Stimulated activated naive CD8-positive, alpha-beta T cell treated with anti-CD3 and anti-CD28 coated beads, Interleukin-15, Interleukin-2, amounts not matched to agents 100 U/mL and 50 U/mL, for 24 hours (primary cell): ENCODE measurements at regions not wholly inside any gene's neighbourhood (a gene's known extent, or its start where the extent isn't known, plus 50 kb on each side); places are given as distances from the start of the nearest gene placed in this dataset.
"Not testable (repeated sequence)": the region's sequence is repeated elsewhere in the genome, so short reads cannot be mapped to it uniquely, and the experiment has no call there.

ENCODE experiments used
- ATAC-seq: fragments of 150-1000 bp; cut with Tn5 transposase; one replicate; pipeline ENCODE4 v1.10.0; 2021
- DNase-seq: peaks from one replicate; pipeline ENCODE4 v3.0.0; 2021

- DNase-seq = no peak
- ATAC-seq = no peak
These were observed 171.3 kb downstream of the RPRM start for GRCh38 chr2:153307223-153307622.

DNA sequence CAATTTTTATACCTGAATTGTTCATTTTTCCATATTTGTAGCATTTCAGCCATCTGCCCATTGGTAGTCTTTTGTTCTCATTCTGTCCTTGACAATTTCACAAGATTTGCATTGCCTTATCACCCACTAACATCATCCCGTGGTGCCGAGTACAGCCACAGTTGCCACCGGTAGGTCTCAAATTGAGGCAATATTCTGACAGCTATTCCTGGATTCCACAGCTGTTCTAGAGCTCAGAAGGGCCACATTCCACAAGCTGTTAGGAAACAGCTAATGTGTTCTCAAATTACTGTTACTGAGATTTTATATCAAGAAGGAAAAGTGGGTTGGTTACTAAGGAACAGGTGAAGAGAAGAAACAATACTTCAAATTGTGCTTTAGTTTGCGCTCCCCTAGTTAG, 178.8 kb downstream of the RPRM start:
- no peak for DNase-seq
- ATAC-seq = no peak

DNA sequence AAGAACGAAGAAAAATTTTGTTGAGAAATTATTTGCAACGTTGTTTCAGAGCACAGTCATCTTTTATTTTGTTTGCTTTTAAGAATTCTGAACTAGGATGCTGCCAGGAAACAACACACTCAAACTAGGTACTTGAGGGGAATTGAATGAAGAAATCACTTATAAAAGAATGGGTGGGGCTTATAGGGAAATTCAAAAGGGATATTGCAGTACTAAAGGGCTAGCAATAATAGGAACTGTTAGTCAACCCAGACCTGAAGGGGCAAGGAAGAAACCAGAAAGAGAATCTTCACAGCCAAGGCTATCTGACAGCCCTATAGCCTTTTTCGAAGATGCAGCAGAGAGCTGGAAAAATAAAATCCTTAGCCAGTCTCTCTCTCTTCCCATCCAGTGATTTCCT, 179.3 kb downstream of the RPRM start:
- DNase-seq = no peak
- no peak for ATAC-seq

- no peak for ATAC-seq
- DNase-seq = no peak
These were observed 184.3 kb downstream of the RPRM start for GRCh38 chr2:153294199-153294786.

GRCh38 chr2:153291718-153292117, 186.8 kb downstream of the RPRM start:
- no peak for DNase-seq
- no peak for ATAC-seq

GRCh38 chr2:153287109-153287801, 191.3 kb downstream of the RPRM start:
- ATAC-seq = no peak
- no peak for DNase-seq

DNA sequence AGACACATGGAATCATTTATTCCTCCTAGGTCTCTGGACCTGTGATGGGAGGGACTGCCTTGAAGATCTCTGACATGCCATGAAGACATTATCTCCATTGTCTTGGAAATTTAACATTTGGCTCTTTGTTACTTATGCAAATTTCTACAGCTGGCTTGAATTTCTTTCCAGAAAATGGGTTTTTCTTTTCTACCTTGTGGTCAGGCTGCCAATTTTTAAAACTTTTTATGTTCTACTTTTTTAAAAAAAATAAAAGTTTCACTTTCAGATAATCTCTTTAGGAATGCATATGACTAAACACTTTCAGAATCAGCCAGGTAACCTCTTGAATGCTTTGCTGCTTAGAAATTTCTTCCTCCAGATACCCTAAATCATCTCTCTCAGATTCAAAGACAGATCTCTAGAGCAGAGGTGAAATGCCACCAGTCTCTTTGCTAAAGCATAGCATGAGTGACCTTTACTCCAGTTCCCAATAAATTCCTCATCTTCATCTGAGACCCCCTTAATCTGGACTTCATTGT, 209.6 kb downstream of the RPRM start:
- ATAC-seq = no peak
- no peak for DNase-seq

DNA sequence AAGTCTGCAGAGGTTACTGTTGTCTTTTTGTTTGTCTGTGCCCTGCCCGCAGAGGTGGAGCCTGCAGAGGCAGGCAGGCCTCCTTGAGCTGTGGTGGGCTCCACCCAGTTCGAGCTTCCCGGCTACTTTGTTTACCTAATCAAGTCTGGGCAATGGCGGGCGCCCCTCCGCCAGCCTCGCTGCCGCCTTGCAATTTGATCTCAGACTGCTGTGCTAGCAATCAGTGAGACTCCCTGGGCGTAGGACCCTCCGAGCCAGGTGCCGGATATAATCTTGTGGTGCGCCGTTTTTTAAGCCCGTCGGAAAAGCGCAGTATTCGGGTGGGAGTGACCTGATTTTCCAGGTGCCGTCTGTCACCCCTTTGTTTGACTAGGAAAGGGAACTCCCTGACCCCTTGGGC, 221.7 kb downstream of the RPRM start:
- ATAC-seq, DNase-seq: not testable (repeated sequence)

- DNase-seq, ATAC-seq: not testable (repeated sequence)
These were observed 231.9 kb downstream of the RPRM start for GRCh38 chr2:153246636-153247035.

DNA sequence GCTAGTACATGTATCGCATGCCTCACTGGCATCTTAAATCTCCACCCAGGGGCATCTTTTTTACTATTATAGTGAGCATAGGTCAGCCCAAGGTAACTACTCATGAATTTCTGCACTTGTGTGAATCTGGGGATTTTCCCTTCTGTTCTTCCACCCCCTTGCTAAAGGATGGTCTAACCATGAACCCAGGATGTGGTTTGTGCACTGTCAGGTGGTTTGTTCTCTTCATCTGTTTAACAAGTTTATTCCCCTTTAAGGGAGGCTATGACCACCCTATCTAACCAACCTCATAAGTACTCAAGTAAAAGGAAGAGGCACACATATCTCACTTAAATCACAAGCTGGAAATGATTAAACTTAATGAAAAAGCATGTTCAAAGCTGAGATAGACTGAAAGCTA, 243.0 kb downstream of the RPRM start:
- peak; percentile 93 for ATAC-seq

DNA sequence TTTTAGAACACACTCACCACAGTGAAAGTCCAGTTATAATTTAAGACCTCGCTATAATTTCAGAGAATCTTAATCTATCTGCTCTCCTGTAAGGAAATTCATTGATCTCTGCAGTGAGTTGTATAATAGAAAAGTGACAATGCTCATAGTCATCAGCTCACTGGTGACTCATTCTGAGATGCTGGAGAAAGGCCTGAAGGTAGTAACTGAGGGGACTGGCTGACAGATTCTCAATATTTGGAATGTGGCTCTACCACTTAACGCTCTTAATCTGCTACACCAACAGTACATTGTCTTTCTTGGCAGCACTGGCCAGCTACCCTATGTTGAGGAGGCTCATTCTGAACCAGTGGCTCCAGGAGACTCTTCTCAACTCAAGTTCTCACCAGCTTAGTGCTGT, 246.1 kb downstream of the RPRM start:
- ATAC-seq = no peak
- DNase-seq = no peak

More for the DNA sequence above, 243.0 kb downstream of the RPRM start:
- DNase-seq = peak; percentile 12

DNA sequence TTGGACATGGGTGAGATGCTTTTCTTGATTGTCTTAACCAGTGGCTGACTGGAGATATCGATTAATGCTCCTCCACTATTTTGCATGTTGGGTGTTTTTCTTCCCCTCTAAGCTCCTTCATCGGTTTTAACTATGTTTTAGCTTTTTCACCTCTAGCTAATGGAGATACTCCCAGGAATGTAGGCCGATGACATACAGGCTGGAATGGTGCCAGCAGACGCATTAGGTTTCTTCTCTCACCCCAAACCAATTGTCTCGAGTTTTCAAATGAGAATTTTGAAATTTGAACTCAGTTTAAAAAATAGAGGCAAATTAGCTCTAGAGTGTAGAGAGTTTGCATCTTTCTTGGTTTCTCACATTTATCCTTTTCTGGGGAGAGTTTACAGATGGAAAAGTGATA, 247.6 kb downstream of the RPRM start:
- ATAC-seq (no peak), DNase-seq (no peak)

GRCh38 chr2:153228904-153229303, 249.7 kb downstream of the RPRM start:
- no peak for ATAC-seq
- no peak for DNase-seq

DNA sequence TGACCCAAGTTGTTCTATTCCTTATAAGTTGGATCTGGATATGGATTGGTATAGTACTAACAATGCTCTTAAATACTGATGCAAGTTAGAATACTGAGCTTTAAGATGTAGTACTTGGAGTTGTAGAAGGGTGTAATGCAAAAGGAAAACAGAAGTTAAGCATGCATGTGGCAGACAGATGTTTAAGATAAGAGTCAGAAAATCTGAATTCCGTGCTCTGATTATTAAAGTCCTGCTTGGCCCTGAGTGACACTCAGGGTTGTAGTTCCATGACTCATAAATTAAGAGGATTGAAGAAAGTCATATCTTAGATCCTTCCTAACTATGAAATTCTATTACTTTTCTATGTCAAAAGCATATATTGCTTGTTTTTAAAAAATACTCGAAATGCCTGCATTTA, 250.6 kb downstream of the RPRM start:
- ATAC-seq (no peak), DNase-seq (no peak)

DNA sequence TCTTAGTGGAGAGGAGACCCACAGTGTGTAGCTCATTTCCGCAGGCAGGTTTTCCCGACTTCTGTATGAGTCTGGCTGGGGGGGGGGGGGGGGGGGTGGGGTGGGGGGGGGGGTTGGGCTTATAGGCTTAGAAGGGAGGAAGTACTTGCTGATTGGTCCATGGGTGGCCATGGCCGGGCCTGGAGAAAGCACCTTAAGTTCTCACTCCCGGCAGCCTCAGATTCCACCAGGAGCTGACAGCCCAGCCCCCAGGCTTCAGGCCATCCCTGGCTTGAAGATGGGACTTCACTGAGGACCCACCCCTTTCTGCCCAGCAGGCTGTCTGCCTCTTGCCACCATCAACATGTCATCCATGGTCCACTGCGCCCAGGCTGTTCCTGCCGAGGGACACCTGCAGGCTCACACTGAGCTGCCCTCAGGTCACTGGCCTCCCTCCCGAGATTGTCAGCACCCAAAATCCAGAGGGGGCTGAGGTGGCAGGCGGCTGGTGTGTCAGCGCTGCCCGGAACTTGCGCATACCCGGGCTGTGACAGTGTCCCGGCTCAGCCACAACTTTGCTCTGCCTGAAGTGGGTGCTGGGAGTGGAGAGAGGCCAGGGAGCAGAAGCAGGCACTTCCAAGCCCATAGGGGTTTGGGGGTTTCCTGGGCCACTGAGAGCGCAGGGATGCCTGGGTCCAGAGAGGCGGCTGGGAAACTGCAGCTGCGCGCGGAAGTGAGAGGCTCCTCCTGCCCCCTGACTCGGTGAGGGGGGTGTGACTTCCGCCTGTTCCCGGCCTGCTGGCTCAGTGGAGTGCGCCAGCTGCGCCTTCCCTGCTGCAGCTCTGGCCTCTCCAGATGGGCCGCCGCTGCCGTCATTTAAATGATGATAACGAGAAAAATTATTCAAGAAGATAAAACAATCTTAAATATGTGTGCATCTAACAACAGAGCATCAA, 256.1 kb downstream of the RPRM start:
- ATAC-seq (no peak), DNase-seq (no peak)

DNA sequence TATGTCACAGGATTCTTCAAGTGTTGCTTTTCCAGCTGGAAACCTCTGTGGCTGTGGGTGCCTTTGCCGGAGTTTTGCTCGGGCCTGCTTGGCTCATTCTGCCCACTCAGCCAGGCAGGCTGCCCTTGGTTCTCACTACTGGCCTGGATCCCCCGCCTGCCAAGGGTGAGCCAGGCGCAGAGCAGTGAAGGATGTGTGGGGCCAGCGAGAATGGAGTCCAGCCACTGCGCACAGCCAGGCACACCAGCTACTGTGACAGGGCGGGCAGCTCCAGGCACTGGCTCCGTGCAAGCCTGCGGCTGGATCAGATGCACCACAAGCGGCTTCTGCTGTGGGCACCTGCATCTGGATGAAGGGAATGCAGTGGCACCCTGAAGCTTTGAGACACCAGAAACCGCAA, 257.1 kb downstream of the RPRM start:
- ATAC-seq (no peak), DNase-seq (no peak)

- ATAC-seq (no peak), DNase-seq (no peak)
These were observed 257.5 kb downstream of the RPRM start for GRCh38 chr2:153221087-153221486.

- DNase-seq (no peak), ATAC-seq (no peak)
These were observed 259.7 kb downstream of the RPRM start for GRCh38 chr2:153218851-153219250.

GRCh38 chr2:153214337-153214736, 264.2 kb downstream of the RPRM start:
- DNase-seq = no peak
- ATAC-seq = no peak

GRCh38 chr2:153213022-153213421, 265.5 kb downstream of the RPRM start:
- ATAC-seq (no peak), DNase-seq (no peak)

DNA sequence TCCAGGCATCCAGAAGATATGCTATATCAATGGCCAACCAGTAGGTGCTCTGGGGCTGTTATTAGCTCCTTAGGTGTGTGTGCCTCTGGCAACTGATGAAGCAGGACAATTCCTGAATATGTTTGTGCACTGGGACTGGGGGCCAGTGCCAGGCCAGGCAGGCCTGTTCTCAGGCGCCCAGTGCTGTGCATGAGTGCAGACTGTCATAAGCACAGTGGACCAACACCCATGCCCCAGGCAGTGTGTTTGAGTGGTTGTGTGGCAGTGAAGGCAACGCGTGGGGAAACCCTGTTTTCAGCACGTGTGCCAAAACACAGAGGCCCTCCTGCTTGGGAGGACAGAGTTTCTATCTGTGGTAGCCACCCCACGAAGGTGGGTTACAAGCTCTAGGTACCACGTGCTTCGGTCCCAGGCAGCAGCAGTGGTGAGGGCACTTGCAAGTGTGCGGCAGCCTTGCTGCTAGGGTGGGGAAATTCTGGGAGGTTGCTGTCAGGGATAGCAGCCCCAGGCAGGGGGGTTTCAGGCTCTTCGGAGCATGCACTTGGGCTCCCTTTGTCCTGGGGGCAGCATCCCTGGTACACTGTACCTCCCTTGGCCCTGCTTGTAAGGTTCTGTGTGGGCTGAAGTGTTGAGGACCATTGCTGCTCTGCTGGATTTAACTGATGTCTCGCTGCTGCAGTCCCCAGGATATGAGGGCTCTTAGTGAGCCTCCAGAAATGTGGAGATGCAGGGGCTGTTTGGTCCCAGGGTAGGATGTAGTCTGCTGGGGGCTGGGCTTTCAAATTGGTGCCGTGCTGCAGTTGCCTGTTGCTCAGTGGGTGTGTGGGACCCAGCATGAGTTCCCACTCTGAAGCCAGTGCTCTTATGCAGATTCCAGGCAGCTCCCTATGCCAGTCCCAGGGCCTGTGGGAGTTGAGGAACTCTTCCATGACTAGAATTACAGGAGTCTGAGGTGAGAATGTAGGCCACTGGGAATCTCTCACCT, 280.9 kb downstream of the RPRM start:
- no peak for DNase-seq
- no peak for ATAC-seq
